HPDE6-E6E7 (cell line): ENCODE measurements at regions not wholly inside any gene's neighbourhood (a gene's known extent, or its start where the extent isn't known, plus 50 kb on each side); places are given as distances from the start of the nearest gene placed in this dataset.

Experiments used
- DNase-seq: peaks from one replicate; pipeline ENCODE4 v3.0.0; 2011; ENCODE audit warnings: missing footprints; ENCODE audit errors: extremely low spot score

DNA sequence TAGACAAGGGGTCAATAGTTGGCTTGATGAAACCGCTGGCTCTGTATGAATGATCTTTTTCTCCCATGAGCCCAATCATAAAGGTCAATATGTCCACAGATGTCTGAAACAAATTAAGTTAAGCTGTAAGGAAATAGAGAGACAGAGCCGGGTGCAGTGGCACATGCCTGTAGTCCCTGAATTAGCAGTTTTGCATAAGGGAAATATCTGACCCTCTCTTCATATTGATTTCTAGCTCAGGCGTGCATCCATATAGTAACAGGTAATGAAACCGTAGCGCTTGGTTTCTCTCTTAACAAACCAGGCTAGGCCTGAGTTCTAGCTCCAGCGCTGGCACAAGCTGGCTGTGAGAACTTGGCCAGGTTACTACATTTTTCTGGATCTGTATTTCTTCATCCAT, 118.1 kb upstream of the ERCC6L2 start:
- DNase-seq, result no peak

DNA sequence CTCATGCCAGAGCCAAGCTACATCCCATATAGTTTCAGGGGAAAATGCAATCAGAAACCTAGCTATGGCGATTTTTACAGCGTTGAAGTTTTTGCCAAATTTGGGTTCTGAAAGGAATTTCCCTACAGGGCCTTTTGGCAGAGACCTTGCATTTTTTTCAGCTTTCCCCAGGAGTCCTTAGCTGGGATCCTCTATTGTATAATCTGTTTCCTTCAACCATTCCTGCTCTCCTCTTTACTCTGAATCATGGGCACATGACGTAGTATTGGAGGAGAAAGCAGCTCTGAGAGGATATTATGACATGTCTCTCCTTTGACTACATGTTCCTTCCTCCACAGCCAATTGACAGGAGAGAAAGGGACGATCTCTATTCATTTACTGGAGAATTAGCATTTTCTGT, 118.5 kb upstream of the ERCC6L2 start:
- DNase-seq, result no peak

DNA sequence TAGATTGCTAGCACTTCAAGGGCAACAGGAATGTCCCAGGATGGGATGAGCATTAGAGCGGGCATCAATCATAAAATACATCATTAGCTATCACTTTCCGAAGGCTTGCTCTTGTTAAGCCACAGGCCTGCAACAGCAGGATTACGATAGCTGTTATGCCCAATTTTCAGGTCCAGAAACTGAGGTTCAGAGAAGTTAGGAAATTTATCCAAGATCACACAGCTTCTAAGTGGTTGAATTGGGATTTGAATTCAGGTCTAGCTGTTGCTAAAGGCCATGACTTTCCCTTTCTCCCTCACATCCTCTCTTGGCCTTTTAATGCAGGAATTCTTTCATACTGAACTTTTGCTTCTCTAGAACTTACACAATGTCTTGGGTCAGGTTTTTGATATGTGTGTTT, 119.4 kb upstream of the ERCC6L2 start:
- DNase-seq, result no peak

DNA sequence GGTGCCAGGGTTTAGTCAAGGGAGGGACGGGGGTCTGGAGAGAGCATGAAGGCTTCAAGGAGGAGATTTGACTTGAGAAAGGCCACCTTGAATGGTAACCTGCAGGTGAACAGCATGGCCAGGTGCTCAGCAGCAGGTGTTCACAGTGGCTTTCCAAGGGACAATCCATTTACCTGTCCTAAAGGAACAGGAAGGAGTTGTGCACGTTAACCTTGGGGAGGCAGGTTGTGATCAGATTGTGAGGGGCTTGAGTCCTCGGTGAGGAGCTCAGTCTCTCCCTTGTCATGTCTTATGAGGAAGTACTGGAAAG, 120.1 kb upstream of the ERCC6L2 start:
- no peak for DNase-seq

DNA sequence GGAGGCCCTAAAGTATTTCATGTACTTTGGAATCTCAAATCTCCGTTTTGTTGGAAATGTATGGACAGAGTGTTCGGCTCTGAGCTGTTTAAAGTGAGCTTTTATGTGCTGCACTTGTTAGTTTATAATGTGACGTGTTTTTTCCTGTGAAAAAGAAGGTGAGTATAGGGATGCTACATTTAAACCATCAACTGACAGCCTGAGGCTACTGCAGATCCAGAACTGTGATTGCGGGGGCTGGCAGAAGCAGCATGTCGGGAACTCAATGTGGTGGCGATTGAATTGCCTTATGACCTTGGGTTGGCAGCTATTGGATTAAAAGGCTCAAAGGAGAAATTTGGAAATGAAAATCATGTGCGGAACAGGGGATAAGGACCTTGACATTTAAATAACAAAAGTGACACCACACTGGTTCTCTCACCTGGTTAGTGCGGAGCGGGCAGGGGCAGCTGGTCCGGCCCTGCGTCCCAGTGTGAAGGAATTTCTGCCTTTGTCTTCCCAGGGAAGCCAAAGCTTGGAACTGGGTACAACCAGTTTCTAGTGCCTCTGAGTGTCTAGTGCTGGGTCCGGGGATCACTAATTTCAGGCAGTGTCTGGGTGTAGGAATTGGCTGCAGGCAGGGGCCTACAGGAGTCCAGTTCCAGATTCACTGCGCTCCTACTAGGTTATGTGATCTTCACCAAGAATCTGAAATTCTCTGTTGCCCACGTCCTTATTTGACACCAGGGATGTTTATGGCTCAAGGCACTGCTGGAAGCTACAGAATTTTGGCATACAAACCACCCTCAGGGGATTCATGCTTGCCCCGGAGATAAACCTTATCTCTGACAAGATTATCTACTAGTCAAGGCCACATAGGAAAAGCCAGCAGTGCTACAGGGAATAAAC, 120.7 kb upstream of the ERCC6L2 start:
- DNase-seq, result no peak

DNA sequence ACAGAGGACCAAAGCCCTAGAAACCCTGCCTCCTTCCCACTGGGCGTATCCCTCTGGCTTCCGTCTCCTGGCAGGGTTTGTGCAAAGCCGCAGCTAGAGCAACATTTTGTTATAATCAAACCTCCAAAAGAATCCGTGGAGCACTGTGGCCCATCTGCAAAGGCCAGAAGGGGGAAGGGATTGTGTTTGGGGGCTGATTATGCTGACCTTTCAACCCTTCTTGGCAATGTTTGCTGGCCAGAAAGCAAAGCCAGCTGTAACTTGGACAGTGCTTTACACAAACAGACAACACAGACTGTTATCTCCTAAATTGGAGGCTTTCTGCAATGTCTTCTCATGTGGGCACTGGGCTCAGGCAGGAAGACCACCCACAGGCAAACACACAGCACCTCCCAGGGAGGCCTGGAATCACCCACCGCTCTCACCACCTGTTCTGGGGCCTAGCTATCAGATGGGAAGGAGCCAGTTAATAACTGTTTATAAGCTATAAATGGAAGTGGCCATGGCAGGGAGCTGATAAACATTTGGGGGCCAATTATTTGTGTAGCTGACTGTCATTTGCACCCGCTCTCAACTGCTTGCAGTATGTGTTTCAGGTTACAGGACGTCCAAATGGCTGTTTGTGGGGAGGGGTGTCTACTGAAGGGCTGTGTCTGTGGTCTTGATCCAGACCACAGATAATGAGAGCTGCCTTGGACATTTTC, 121.6 kb upstream of the ERCC6L2 start:
- DNase-seq, result no peak

DNA sequence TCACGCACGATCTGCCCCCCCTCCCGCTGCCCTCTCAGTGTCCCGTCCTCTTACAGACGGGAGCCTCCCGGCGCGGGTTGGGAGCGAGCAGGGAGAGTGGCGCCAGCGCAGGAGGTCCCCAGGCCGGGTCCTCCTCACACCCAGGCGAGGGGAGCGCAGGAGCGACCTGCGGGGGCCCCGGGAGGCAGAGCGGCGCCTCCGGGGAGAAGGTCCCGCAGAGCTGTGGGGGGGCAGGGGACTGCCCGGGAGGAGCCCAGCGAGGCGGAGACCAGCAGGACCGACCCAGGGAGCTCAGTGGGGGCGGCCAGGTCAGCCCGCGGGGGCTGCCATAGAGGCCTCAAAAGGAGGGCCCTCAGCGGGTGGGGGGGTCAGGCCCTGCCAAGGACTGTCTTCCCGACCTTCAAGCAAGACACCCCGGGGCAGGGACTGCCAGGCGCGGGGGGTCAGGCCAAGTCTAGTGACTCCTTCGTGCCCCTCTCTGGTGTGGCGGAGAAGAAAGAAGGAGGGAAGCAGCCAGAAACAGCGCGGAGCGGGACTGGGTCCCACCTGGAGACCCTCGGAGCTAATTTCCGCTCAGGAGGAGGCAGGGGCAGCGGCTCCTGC, 123.3 kb upstream of the ERCC6L2 start:
- no peak for DNase-seq

DNA sequence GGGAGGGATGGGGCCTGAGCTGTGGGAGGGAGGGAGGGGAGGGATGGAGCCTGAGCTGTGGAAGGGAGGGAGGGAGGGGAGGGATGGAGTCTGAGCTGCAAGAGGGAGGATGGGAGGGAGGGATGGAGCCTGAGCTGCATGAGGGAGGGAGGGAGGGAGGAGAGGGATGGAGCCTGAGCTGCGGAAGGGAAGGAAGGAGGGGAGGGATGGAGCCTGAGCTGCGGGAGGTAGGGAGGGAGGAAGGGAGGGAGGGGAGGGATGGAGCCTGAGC, 124.0 kb upstream of the ERCC6L2 start:
- DNase-seq, result no peak

DNA sequence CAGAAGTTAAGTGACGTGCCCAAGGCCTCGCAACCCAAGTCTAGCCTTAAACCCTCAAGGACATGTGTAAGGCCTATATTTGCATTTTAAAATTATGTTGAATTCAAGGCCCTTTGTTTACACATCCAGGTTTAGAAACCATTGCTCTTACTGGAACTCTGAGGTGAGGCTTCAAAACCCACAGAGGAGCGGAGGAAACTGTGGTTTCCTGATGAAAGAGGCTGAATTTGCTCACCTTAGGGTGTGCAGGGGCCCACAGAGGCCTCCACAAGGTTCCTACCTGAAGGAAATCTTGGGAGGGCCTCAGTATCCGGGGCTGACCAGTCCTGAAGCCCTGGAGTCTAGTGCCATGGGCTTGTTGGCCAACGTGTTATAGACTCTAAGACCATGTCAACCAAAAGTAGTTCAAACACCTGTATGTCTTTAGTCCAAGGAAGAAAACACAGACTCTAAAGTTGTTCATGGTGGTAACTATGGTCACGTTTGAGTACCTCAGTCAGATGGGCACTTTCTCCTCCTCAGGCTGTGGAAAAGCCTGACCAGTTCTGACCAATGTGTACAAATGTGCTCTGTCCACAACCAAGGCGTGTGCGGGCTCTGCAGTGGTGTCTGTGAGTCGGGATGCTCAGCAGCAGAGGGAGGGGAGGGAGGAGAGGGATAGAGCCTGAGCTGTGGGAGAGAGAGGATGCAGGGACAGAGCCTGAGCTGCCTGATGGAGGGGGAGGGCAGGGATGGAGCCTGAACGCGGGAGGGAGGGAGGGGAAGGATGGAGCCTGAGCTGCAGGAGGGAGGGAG, 124.6 kb upstream of the ERCC6L2 start:
- DNase-seq, result no peak

DNA sequence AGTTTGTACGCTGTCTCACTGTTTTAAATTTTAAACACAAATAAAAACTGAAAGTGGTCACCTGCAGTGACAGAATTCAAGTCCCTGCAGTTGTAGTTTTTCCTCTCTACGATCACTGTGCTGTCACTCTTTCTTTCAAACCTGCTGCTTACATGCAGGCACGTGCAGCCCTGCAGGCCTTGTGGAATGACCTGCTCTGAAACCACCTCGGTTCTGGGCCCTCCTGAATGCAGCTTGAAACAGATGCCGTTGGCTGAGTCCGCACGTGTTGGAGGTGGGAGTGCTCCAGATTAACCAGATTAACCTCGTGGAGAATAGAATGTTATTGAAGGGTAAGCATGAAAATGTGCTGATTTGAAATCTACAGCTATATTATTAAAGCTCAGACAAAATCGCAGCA, 126.0 kb upstream of the ERCC6L2 start:
- no peak for DNase-seq

DNA sequence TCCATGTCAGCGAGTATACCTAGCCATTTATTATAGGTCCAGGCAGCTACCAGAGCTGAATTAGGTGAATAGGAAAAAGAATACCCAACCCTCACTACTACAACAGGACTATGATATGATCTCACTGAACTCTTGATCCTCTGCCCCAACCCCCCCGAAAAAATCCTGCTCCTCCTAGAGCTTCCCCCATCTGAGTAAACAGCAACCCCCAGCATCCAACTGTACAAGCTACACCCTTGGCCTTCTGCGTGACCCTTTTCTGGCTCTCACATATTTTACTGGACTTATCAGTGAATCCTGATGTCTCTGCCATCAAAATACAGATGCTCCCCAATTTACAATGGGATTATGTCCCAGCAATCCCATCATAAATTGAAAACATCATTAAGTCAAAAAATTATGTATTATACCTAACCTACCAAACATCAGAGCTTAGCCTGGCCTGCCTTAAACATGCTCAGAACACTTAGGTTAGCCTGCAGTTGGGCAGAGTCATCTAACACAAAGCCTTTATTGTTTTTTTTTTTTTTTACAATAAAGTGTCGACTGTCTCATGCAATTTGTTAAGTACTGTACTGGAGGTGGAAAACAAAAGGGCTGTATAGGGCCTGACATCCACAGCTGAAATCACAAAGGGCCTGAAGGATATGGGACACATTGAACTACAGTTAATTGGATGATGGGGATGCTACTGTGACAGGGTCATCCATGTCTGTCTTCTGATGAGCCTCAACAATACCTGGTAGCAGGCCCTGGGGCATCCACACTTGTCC, 128.9 kb upstream of the ERCC6L2 start:
- DNase-seq, result no peak

DNA sequence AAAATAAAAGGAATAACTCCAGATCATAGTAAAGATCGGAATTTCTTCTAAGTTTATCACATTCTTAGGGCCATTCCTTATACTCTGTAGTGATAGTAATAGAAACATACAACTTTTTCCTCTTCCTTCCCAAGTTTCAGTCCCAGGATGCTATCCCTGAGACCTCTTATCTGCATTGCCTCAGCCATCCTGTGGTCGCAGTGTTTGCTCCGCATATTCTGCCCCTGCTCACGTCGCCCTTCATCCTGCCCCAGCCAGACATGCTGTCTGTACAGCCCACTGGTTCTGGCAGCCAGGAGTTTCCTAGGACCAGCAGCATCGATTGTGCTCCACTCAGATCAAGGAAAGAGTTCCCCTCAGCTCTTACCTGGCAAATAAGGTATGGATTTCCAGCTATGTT, 132.7 kb upstream of the ERCC6L2 start:
- DNase-seq, result no peak

DNA sequence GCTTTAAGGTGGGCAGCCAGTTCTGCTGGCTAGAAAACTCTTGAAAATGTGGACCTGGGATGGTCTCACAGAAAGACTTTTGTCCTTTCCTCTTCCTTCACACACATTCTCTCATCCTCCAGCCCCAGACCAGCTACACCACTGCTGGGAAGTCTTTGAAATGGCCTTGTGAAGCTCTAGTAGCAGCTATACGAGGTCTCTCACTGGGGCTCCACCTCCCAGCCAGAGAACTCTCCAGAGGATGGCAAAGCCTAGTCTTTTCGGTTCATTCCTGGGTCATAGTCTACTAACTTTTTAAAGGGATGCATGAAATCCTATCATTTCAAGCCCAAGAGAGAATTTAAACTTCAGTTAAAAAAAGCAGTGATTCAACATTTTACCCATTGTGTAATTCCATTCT, 133.9 kb upstream of the ERCC6L2 start:
- no peak for DNase-seq

DNA sequence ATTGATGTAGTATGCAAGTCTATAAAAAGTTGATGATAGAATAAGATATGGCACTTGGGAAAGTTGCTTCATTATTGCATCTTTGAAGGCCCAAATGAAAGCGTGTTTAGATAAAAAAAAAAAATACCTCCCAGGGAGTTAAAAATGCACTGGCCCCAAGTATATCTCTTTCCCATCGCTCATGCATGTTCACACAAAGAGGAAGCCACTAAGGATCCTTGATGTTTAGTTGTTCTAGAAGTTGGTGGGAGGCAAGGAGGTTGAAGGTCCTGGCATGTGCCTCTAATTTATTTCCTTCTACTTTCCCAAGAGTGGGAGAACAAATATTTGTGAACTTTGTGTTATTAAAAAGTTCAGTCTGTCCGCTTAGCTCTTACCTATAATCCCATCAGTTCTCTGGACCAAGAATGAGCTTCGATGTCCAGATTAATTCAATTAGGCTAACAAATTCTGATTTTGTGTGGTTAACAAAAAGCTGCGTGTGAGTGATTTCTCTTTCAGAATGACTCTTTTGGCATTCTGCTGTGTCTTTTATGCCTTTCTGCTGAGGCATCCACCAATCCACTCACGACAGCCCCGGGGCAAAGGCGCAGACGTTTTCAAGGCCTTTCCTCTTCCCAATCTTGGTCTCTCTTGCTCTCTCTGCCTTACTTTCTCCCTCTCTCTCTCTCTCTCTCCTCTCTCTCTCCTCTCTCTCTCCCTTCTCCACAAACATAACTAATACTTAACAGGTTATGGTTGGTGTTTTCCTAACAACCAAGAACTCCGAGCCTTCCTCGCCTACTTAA, 135.1 kb upstream of the ERCC6L2 start:
- DNase-seq, result no peak

DNA sequence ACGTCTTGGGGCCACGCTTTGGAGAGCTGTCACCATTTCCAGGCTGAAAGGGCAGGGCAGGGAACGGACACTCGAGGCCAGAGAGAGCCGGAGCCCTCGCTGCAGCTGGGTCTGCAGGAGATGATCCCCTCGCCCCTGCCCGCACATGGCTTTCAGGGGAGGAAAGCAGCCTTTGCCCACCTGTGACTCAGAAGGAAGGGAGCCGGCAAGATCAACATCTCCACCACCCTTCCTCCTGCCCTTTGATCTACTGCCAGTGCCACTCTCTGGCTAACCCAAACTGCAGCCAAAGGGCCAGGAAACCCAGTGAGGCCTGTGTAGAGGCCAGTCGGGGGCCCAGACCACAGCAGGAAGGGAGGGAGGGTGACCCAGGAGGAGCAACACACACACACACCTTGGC, 137.1 kb upstream of the ERCC6L2 start:
- no peak for DNase-seq

DNA sequence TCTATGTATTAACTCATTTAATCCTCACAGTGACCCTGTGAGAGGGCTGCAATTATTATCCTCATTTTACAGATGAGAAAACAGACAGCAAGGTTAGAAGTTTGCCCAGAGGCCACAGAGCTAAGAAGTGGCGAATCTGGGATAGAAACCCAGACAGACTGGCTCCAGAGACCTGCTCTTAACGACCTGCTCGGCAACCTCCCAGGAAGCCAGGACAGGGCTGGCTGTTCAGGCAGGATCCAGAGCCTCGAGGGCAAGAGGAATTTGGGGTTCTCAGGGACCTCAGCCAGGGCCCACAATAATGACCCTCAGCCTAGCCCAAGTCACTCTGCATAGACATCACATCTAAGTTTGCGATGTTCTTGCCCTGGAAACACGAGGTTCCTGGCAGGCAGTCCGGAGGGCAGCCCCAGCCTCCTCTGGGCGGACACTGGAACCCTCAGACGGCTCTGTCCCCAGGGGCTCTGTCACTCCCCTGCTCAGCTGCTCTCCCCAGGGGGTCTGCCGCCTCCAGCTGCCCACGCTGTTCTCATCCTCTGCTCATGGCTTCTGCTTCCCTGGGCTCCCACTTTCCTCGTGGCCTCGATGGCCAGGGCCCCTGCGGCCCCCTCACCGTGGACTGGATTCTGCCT, 138.5 kb upstream of the ERCC6L2 start:
- DNase-seq, result no peak

DNA sequence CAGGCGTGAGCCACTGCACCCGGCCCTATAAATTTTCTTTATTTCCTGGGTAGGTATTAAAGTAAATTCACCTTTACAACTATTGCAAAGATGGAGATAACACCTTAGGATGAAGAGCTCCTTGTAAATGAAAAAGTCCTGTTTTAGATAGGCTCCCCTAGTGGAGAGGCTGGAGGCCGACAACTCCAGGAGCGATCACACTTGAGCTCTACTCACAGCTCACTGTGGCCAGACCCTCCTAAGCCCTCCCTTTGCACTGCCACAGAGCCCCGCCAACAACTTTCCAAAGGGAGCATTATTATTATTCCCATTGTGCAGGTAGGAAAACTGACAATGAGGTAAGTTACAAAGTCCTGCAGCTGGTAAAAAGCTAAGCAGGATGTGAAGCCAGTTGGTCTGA, 139.1 kb upstream of the ERCC6L2 start:
- DNase-seq, result no peak

DNA sequence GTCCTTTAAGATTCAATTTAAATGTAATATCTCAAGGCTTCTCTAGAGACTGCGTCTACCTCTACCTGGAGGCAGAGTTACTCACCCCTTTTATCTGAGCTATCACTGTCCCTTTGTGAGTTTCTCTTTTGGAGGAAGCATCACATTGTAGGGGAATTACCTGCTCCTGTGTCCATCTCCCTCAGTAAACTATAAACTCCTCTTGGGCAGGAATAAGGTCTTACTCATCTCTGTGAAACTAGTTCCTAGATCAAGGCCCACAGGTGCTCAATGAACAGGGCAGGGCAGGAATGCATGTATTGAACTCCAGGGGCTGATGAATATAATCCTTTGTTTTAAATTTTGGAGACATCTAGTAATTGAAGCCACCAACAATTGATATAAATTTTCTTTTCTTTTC, 139.8 kb upstream of the ERCC6L2 start:
- DNase-seq, result no peak

DNA sequence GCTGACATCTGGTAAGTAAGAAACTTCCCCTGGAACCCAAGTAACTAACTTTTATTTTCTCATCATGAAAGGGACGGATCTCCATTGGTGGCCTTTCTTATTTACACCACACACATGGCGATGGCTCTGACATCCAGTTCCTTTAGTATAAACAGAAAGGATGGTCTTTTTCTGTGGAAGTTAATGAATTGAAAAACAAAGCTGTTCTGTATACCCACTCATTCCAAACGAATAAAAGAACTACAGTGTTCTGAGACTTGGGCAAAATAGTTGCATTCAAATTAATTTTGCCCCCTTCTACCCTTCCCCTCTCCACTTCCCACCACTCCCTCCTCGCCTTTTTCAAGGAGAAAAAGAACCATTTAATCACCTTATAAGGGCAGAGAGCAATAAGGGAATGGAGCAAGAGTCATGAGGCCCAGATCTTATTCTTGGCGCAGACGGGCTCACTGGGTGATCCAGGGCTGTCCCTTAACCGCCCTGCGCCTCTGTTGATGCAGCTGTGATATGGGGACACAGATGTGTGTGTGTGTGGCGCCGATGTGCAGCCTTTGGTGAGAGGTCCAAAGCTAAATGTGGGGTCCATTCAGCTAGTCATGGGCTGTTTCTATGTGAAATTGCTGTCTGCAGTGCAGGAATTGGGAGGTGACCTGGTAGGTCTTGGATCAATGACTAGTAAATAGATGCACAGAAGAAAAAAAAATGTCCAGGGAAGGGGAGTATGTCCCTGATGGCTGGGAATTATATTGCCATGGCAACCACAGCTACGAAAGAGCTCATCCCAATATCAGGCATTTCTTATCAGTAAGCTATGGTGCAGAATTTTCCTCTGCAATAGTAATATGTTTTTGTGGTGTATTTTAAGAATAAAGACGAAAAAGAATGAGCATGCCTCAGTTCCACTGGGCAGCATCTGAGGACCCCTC, 141.5 kb upstream of the ERCC6L2 start:
- no peak for DNase-seq
